ENCODE measurements at regions not wholly inside any gene's neighbourhood (a gene's known extent, or its start where the extent isn't known, plus 50 kb on each side); places are given as distances from the start of the nearest gene placed in this dataset.
"Not testable (repeated sequence)": the region's sequence is repeated elsewhere in the genome, so short reads cannot be mapped to it uniquely, and the experiment has no call there.

DNA sequence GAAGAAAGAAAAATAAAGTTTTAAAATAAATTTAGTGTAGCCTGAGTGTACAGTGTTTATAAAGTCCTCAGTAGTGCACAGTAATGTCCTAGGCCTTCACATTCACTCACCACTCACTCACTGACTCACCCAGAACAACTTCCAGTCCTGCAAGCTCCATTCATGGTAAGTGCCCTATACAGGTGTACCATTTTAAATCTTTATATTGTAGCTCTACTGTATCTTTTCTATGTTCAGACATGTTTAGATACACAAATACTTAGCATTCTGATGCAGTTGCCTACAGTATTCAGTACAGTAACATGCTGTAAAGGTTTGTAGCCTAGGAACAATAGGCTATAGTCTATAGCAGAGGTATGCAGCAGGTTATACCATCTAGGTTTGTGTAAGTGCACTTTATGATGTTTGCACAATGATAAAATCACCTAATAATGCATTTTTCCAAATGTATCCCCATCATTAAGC is 73.6 kb upstream of the BCAR3 start:
- not testable (repeated sequence) for TF ChIP-seq POLR2AphosphoS5 (IDR thresholded peaks at IDR 0.05); SMC3 (conservative IDR thresholded peaks at IDR 0.05; ENCODE audit: poor library complexity); RAD21 (conservative IDR thresholded peaks at IDR 0.05); EZH2 (IDR thresholded peaks at IDR 0.05; ENCODE audit: borderline replicate concordance, insufficient read depth, low read length, poor library complexity, severe bottlenecking); MXI1 (conservative IDR thresholded peaks at IDR 0.05; ENCODE audit: poor library complexity, severe bottlenecking); EP300 (conservative IDR thresholded peaks at IDR 0.05; ENCODE audit: poor library complexity, severe bottlenecking)
- TF ChIP-seq, protein P1, sequence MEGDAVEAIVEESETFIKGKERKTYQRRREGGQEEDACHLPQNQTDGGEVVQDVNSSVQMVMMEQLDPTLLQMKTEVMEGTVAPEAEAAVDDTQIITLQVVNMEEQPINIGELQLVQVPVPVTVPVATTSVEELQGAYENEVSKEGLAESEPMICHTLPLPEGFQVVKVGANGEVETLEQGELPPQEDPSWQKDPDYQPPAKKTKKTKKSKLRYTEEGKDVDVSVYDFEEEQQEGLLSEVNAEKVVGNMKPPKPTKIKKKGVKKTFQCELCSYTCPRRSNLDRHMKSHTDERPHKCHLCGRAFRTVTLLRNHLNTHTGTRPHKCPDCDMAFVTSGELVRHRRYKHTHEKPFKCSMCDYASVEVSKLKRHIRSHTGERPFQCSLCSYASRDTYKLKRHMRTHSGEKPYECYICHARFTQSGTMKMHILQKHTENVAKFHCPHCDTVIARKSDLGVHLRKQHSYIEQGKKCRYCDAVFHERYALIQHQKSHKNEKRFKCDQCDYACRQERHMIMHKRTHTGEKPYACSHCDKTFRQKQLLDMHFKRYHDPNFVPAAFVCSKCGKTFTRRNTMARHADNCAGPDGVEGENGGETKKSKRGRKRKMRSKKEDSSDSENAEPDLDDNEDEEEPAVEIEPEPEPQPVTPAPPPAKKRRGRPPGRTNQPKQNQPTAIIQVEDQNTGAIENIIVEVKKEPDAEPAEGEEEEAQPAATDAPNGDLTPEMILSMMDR (IDR thresholded peaks at IDR 0.05; ENCODE audit: poor library complexity, severe bottlenecking) = not testable (repeated sequence)

Measured in neural cell (in vitro differentiated cells).